Activated CD4-positive, alpha-beta T cell treated with anti-CD3 and anti-CD28 coated beads, Interleukin-2, amount 10 ng/mL, durations not matched to agents 7 days and 5 days (primary cell): ENCODE measurements at regions not wholly inside any gene's neighbourhood (a gene's known extent, or its start where the extent isn't known, plus 50 kb on each side); places are given as distances from the start of the nearest gene placed in this dataset.

ENCODE experiments used
- CTCF ChIA-PET: fragments of 350-600 bp; sonication (Branson Sonifier 250); formaldehyde crosslinking; loops from one replicate; lab custom pipeline; 2021; ENCODE audit warnings: antibody characterized with exemption; lab: Charles Lee
- POLR2A ChIA-PET: fragments of 350-600 bp; sonication (Branson Sonifier 250); formaldehyde crosslinking; loops from one replicate; lab custom pipeline; 2021; ENCODE audit warnings: antibody characterized with exemption; lab: Charles Lee
- DNase-seq: peaks from one replicate; pipeline ENCODE4 v3.0.0-alpha.2; 2020
- H3K27ac Mint-ChIP-seq: one replicate; pipeline ENCODE4 v1.8.0; 2021; ENCODE audit warnings: mild to moderate bottlenecking, moderate library complexity, mixed read lengths
- H3K27me3 Mint-ChIP-seq: one replicate; pipeline ENCODE4 v1.8.0; 2021; ENCODE audit warnings: mixed read lengths
- H3K36me3 Mint-ChIP-seq: one replicate; pipeline ENCODE4 v1.8.0; 2021; ENCODE audit warnings: low read depth, mixed read lengths
- H3K4me1 Mint-ChIP-seq: one replicate; pipeline ENCODE4 v1.8.0; 2021; ENCODE audit warnings: mixed read lengths
- H3K4me3 Mint-ChIP-seq: one replicate; pipeline ENCODE4 v1.8.0; 2021; ENCODE audit warnings: mild to moderate bottlenecking, moderate library complexity, mixed read lengths
- H3K9me3 Mint-ChIP-seq: one replicate; pipeline ENCODE4 v1.8.0; 2021; ENCODE audit warnings: mixed read lengths

DNA sequence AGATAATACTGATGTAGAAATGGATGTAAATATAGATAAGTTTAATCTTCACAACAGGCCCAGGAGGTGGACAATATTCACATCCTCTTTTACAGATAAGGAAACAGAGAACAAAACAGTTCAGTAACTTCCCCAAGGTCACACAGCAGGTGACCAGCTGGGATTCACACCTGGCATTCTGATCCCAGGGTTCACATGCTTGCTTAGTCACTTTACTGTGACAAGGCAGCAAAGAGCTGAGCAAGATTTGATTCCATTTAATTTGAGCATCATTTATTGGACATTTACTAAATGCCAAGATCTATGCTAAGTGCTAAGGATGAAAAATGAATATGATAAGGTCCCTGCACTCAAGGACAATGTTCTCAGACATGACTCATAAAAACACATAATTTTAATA, 94.1 kb upstream of the STARD13 start:
- DNase-seq, result no peak
- Mint-ChIP-seq H3K4me3 (no peak overlapping the region), H3K36me3 (no peaks in the 10 kb centered on the region), H3K27ac (no peak overlapping the region), H3K4me1 (no peaks in the 10 kb centered on the region), H3K9me3 (no peaks in the 10 kb centered on the region), H3K27me3 (no peaks in the 10 kb centered on the region)
- ChIA-PET POLR2A (no interaction called here), CTCF (no interaction called here)

DNA sequence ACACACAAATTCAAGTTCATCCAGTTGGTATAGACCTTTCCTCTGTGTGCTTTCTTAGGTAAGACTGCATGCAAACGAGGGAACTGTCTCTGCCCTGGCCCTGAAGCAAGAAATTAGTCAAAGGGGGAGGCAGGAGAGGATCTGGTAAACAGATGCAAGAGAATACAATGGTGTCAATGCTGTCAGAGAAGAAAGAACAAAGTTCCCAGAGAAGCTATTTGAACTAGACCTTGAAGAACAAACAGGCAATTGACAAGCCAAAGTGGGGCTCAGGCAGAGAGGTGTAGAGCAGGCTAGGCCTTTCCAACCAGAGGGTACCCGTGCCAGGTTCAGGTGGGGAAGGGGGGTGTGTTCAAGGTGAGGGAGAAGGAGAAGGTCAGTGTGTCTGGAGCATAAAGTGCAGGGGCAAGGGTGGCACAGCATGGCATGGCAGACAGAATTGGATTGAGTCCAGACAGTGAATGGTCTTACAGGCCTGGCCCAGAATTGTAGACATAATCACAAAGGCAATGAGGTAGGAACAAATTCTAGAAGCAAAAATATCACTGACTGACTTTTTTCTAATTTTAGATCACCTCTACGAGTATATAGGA, 95.0 kb upstream of the STARD13 start:
- CTCF ChIA-PET, result no interaction called here
- Mint-ChIP-seq H3K4me3 (no peak overlapping the region), H3K9me3 (no peaks in the 10 kb centered on the region), H3K27ac (no peak overlapping the region), H3K27me3 (no peaks in the 10 kb centered on the region), H3K36me3 (no peaks in the 10 kb centered on the region), H3K4me1 (no peaks in the 10 kb centered on the region)
- POLR2A ChIA-PET, result no interaction called here
- no peak for DNase-seq

DNA sequence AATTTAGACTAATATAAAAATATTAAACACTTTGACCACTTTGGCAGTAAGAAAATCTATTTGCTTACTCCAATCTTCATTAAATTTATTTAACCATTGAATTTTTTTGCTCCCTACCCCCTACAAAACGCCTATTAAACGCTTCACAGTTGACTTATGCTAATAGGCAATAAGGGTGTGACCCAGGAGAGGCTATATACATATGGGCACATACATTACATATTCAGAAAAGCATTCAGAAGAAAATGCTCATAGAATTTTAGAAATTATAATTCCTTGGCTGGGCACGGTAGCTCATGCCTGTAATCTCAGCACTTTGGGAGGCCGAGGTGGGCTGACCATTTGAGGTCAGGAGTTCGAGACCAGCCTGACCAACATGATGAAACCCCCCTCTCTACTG, 95.6 kb upstream of the STARD13 start:
- CTCF ChIA-PET, result no interaction called here
- POLR2A ChIA-PET, result no interaction called here
- Mint-ChIP-seq H3K36me3 (no peaks in the 10 kb centered on the region), H3K27ac (no peak overlapping the region), H3K9me3 (no peaks in the 10 kb centered on the region), H3K27me3 (no peaks in the 10 kb centered on the region), H3K4me1 (no peaks in the 10 kb centered on the region), H3K4me3 (no peak overlapping the region)
- DNase-seq, result no peak

DNA sequence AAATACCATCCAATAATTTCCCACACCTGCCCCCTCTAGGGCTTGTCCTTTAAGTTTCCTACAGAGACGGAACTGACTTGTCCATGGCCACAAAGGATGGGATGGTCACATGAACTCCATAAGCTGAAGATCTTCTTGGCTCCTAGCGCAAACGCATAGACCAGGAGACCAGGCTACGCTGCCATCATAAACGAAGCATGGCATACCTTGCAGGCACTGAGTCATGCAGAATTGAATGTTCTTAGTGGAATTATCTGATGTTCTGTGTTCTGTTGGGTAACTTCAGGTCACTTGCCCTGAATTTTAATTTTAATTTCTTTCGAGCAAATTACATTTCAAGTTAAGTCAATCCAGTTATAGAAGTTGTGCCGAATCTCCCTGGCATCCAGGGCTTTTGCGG, 96.4 kb upstream of the STARD13 start:
- CTCF ChIA-PET, result no interaction called here
- Mint-ChIP-seq H3K27me3 (no peaks in the 10 kb centered on the region), H3K4me1 (no peaks in the 10 kb centered on the region), H3K4me3 (no peak overlapping the region), H3K9me3 (no peaks in the 10 kb centered on the region), H3K36me3 (no peaks in the 10 kb centered on the region), H3K27ac (no peak overlapping the region)
- POLR2A ChIA-PET, result no interaction called here
- no peak for DNase-seq

DNA sequence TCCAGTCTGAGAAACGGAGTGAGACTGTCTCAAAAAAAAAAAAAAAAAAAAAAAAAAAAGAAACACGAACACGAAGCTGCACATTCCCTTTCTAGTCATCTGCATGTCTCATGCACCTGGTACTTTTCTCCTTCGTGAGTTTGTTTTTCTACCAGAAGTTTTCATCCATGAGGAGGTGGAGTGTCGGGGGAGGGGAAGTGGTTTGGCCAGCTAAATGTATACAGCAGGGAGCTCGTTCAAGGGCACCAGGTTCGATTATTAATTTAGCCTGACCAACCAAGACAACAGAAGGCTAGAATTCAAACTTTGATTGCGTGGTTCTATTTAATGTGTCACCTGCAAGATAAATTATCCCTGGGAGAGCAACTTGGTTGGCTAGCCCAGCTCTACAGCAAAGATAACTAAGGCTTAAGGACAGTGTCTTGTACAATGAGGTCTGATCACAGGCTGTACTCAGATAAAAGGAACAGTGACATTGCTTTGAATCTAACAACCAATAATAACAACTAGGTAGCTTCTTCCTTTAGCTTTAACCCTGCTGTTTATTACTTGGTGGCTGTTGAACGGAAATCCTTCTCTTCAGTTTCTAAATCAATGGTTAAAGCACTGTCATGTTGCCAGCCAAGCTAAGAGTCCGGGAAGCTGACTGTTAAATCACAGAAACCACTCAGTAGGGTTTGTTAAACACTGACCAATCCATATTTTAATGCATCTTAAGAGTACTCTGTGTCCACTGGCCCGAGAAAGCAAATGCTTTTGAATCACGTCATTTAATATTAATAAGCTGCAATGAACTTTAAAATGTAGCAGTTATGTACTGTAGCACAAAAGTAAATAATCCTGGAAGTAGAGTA, 98.4 kb upstream of the STARD13 start:
- Mint-ChIP-seq H3K27ac (no peak overlapping the region), H3K4me3 (no peak overlapping the region), H3K27me3 (no peaks in the 10 kb centered on the region), H3K4me1 (no peaks in the 10 kb centered on the region), H3K36me3 (no peaks in the 10 kb centered on the region), H3K9me3 (no peaks in the 10 kb centered on the region)
- POLR2A ChIA-PET, result no interaction called here
- CTCF ChIA-PET, result interaction anchor here (0.5 to 1.4 kb wide), 3 partner anchors 12 to 1164 kb away, joined by 3 to 5 read pairs (median 4); no protein-coding TSS in a partner anchor
- no peak for DNase-seq

DNA sequence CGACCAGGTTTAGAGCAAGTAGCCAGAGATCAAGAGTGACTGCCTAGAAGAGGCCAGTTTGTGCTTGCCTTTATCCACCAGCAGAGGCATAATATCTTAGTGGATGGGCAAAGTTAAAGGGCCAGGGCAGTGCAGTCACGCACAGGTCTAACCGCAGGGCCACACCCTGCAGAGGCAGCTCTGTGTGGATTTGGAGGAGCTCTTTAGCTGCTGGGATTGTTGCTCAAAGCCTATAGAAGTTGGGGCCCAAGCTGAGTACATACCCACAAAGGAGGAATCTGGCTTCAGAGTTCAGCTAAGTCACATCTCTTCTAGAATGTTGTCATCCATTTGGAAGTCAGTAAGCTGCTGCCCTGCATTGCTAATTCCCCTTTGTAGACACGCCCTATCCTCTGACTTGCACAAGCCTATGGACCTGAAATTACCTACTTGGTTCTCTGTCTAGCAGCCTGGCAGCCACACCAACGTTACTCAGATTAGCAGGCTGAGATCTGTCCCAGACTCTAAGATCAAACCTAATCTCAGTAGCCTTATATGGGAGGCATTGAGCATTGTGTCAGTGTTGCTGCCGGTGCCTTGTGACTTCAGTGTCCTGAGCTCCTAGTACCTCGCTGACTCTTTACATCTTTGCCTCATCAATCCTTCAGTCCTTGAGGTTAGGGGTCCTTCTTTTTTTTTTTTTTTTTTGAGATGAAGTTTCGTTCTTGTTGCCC, 102.9 kb upstream of the STARD13 start:
- Mint-ChIP-seq H3K27ac (no peak overlapping the region), H3K4me3 (no peak overlapping the region), H3K4me1 (no peaks in the 10 kb centered on the region), H3K36me3 (no peaks in the 10 kb centered on the region), H3K9me3 (no peaks in the 10 kb centered on the region), H3K27me3 (no peaks in the 10 kb centered on the region)
- ChIA-PET POLR2A (interaction anchor here (0.6 kb wide), 1 partner anchor 909 kb away, joined by 5 read pairs; no protein-coding TSS in a partner anchor), CTCF (interaction anchor here (0.7 kb wide), 1 partner anchor 233 kb away, joined by 3 read pairs; no protein-coding TSS in a partner anchor)
- no peak for DNase-seq

DNA sequence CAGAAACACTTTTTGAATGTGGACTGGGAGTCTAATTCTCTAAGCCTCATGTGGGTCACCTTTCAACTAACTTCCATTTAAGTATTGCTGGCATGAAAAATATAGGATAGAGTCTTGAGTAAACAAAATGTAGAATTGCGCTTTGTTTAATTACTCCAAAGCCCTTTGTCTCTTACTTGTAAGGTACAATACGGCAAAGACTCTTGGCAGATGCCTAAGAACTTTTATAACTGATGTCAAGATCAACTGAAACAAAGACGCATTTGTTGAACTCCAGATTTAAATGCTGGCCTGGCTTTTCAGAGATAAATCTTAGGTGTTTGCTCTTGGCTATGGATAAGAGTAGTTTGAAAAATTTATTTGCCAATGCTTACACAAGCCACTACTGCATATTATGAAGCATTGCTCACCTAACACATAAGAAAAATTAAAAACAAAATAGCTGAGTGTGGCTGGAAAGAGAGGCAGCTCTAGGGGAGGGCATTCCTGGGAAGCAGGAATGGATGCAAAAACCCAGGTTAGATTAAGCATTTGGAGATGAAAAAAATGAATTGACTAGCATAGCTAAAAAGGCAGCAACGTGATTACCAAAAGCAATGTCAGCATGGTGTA, 107.3 kb upstream of the STARD13 start:
- H3K4me1 Mint-ChIP-seq, result no peaks in the 10 kb centered on the region
- CTCF ChIA-PET, result no interaction called here
- no peak overlapping the region for H3K4me3 Mint-ChIP-seq
- no peaks in the 10 kb centered on the region for H3K27me3 Mint-ChIP-seq
- POLR2A ChIA-PET, result no interaction called here
- no peaks in the 10 kb centered on the region for H3K9me3 Mint-ChIP-seq
- DNase-seq, result no peak
- no peaks in the 10 kb centered on the region for H3K36me3 Mint-ChIP-seq
- no peak overlapping the region for H3K27ac Mint-ChIP-seq

DNA sequence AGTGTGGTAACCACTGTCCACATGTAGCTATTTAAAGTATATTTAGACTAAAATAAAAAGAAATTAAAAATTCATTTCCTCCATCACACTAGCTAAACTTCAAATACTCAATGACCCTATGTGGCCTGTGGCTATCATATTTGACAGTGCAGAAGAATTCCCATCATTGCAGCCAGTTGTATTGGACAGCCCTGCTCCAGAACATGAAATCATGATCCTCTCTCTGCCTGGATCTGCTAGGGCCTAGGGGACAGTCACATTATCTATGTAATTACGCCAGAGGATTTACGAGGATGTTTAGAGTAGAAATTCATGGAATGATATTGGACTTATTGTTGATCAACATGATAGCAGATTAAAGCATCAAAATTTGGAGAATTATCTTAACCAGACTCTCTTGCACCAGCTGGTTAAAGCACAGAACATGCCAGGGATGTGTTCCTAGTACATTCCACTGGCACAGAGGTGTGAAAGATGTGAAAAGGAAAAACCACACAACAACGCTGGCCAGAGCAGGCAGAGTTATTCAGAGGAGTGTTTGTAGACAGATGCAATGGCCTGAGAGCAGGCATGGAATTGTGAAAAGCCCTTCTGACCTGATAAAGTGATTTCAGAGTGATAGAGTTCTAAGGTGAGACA, 108.9 kb upstream of the STARD13 start:
- H3K27ac Mint-ChIP-seq, result no peak overlapping the region
- DNase-seq, result no peak
- ChIA-PET POLR2A (no interaction called here), CTCF (no interaction called here)
- H3K9me3 Mint-ChIP-seq, result no peaks in the 10 kb centered on the region
- H3K4me1 Mint-ChIP-seq, result no peaks in the 10 kb centered on the region
- no peaks in the 10 kb centered on the region for H3K27me3 Mint-ChIP-seq
- no peak overlapping the region for H3K4me3 Mint-ChIP-seq
- no peaks in the 10 kb centered on the region for H3K36me3 Mint-ChIP-seq

DNA sequence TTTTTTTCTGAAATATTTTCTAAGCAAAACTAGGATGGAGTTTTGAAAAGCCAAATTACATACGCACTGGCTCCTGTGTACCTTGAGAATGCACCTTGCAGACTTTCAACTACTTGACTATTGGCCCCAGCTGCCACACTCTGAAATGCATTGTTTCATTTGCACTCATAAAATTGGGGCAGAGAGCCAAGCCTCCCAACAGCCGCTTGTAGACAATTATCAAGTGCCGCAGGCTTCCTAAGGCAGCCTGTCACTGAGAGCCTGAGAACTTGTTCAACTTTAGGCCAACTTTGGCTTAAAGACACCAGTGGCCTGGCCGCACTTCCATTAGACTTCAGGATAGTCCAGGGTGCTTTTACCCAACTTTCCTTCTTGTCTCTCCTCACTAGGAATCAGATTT, 115.7 kb upstream of the STARD13 start:
- no peaks in the 10 kb centered on the region for H3K4me1 Mint-ChIP-seq
- no peaks in the 10 kb centered on the region for H3K9me3 Mint-ChIP-seq
- POLR2A ChIA-PET, result no interaction called here
- DNase-seq, result no peak
- H3K36me3 Mint-ChIP-seq, result no peaks in the 10 kb centered on the region
- H3K27me3 Mint-ChIP-seq, result no peaks in the 10 kb centered on the region
- no peak overlapping the region for H3K4me3 Mint-ChIP-seq
- no peak overlapping the region for H3K27ac Mint-ChIP-seq
- CTCF ChIA-PET, result no interaction called here

DNA sequence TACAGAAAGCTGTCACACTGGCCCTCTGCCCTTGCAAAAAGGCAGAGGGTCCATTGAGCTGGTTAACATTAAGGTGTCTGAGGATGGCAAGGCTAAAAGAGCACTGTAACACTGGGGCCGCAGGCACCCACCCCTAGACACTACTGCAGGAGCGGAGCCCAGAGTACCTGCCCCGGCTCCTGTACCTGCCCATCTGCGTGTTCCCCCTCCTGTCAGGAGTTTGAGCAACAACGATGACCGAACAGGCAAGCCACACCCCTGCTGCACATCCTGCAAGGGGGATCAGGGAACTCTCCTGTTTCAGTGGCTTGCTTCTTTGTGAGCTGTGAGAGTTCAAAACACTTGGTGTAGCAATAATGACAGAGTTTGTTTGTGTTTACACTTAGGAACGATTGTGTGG, 117.4 kb upstream of the STARD13 start:
- POLR2A ChIA-PET, result no interaction called here
- H3K9me3 Mint-ChIP-seq, result no peaks in the 10 kb centered on the region
- no peak overlapping the region for H3K4me3 Mint-ChIP-seq
- no peak overlapping the region for H3K27ac Mint-ChIP-seq
- H3K4me1 Mint-ChIP-seq, result no peaks in the 10 kb centered on the region
- no peaks in the 10 kb centered on the region for H3K27me3 Mint-ChIP-seq
- H3K36me3 Mint-ChIP-seq, result no peaks in the 10 kb centered on the region
- no peak for DNase-seq
- CTCF ChIA-PET, result no interaction called here

DNA sequence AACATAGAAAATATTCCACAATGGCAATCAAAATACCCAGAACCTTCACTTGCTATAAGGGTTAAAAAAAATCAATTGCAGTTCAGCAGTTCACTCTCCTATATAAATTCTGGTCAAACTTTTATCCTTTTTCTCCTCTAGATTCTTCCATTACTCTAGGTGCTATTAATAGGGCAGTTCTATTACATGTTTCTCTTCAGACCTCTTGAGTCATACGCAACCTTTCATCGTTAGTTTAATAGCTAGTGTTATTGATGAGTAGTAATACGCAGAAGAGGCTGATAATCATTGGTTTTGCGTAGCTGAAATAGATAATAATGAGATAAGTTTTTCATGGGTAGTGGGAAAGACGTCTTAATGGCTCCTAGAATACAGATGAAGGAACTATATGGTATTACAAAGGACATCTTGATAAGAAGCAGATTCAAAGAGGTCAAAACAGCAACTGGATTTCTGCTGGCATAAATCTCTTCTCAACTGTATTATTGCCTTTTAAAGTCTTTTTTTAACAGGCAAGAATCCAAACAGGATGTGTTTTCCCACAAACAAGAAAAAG, 118.3 kb upstream of the STARD13 start:
- Mint-ChIP-seq H3K27ac (no peak overlapping the region), H3K4me3 (no peak overlapping the region), H3K9me3 (no peaks in the 10 kb centered on the region), H3K36me3 (no peaks in the 10 kb centered on the region), H3K27me3 (no peaks in the 10 kb centered on the region), H3K4me1 (no peaks in the 10 kb centered on the region)
- POLR2A ChIA-PET, result no interaction called here
- CTCF ChIA-PET, result no interaction called here
- DNase-seq, result no peak

DNA sequence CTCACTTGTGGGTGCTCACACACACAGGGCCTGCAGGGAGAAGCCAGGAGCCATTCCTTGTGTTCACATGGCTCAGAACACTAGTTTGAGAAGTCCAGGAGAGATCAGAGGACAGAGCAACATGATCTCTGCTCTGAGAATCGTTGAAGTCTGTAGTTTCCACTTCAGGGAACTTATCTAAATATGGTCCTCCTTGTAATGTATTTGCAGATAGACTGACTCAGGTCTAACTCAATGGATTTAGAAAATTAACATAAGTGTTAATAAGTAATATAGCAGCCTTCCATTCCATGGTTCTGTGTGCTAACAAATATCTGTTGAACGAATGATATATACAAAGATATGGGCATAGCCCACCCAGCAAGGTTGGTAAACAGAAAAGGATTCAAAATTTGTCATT, 119.8 kb upstream of the STARD13 start:
- DNase-seq, result no peak
- Mint-ChIP-seq H3K27ac (no peak overlapping the region), H3K36me3 (no peaks in the 10 kb centered on the region), H3K9me3 (no peaks in the 10 kb centered on the region), H3K4me1 (peaks cover 2% of the 10 kb centered on the region), H3K27me3 (no peaks in the 10 kb centered on the region), H3K4me3 (no peak overlapping the region)
- CTCF ChIA-PET, result no interaction called here
- POLR2A ChIA-PET, result no interaction called here
